Activated CD8-positive, alpha-beta memory T cell treated with anti-CD3 and anti-CD28 coated beads, Interleukin-2, amount 10 ng/mL, durations not matched to agents 7 days and 5 days (primary cell): ENCODE measurements at regions not wholly inside any gene's neighbourhood (a gene's known extent, or its start where the extent isn't known, plus 50 kb on each side); places are given as distances from the start of the nearest gene placed in this dataset.

Source experiments
- ATAC-seq: fragments of 150-1000 bp; cut with Tn5 transposase; one replicate; pipeline ENCODE4 v1.10.0; 2021; ENCODE audit warnings: moderate library complexity
- CTCF ChIA-PET: fragments of 350-600 bp; sonication (Branson Sonifier 250); formaldehyde crosslinking; loops from one replicate; lab custom pipeline; 2021; ENCODE audit warnings: antibody characterized with exemption; lab: Charles Lee
- DNase-seq: peaks from one replicate; pipeline ENCODE4 v3.0.0-alpha.2; 2020
- H3K27ac Mint-ChIP-seq: one replicate; pipeline ENCODE4 v1.8.0; 2021; ENCODE audit warnings: mild to moderate bottlenecking, mixed read lengths
- H3K27me3 Mint-ChIP-seq: one replicate; pipeline ENCODE4 v1.8.0; 2021; ENCODE audit warnings: mixed read lengths
- H3K36me3 Mint-ChIP-seq: one replicate; pipeline ENCODE4 v1.8.0; 2021; ENCODE audit warnings: mild to moderate bottlenecking, mixed read lengths
- H3K4me1 Mint-ChIP-seq: one replicate; pipeline ENCODE4 v1.8.0; 2021; ENCODE audit warnings: mixed read lengths
- H3K4me3 Mint-ChIP-seq: one replicate; pipeline ENCODE4 v1.8.0; 2021; ENCODE audit warnings: mild to moderate bottlenecking, moderate library complexity, mixed read lengths
- H3K9me3 Mint-ChIP-seq: one replicate; pipeline ENCODE4 v1.8.0; 2022; ENCODE audit warnings: low read depth, mixed read lengths

DNA sequence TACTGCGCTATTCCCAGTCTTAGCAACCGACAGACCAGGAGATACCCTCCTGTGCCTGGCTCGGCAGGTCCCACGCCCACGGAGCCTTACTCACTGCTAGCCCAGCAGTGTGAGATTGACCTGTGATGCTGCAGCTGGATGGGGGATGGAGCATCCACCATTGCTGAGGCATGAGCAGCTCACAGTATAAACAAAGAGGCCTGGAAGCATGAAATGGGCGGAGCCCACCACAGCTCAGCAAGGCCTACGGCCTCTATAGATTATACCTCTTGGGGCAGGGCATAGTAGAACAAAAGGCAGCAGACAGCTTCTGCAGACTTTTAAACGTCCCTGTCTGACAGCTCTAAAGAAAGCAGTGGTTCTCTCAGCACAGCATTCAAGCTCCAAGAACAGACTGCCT lies 160.3 kb downstream of the ANXA2 start:
- DNase-seq, result no peak
- CTCF ChIA-PET, result no interaction called here
- H3K4me1 Mint-ChIP-seq, result peaks cover 11% of the 10 kb centered on the region
- H3K36me3 Mint-ChIP-seq, result no peaks in the 10 kb centered on the region
- no peaks in the 10 kb centered on the region for H3K9me3 Mint-ChIP-seq
- peaks cover 54% of the 10 kb centered on the region for H3K27me3 Mint-ChIP-seq
- no peak overlapping the region for H3K4me3 Mint-ChIP-seq
- no peak overlapping the region for H3K27ac Mint-ChIP-seq
- no peak for ATAC-seq

- Mint-ChIP-seq H3K9me3 (no peaks in the 10 kb centered on the region), H3K4me1 (no peaks in the 10 kb centered on the region), H3K27me3 (peaks cover 73% of the 10 kb centered on the region), H3K27ac (no peak overlapping the region), H3K4me3 (no peak overlapping the region), H3K36me3 (no peaks in the 10 kb centered on the region)
- no peak for DNase-seq
- CTCF ChIA-PET, result no interaction called here
- ATAC-seq, result no peak
Measured at GRCh38 chr15:60243769-60244168, 154.0 kb downstream of the ANXA2 start.

DNA sequence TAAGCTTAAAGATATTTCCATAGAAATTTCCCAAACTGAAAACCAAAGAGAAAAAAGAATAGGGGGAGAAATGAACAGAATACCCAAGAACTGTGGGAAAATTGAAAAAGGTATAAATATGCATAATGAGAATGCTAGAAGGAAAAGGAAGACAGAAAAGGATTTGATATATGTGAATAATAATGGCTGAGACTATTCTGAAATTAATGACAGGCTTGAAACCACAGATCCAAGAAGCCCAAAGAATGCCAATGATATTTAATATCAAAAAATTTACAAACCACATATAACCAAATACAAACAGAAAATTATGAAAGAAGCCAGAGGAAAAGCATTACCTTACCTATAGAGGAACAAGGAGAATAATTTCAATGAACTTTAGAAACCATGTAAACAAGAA lies 153.0 kb downstream of the ANXA2 start:
- Mint-ChIP-seq H3K4me3 (no peak overlapping the region), H3K9me3 (no peaks in the 10 kb centered on the region), H3K27me3 (peaks cover 71% of the 10 kb centered on the region), H3K36me3 (no peaks in the 10 kb centered on the region), H3K27ac (no peak overlapping the region), H3K4me1 (no peaks in the 10 kb centered on the region)
- ATAC-seq (no peak), DNase-seq (no peak)
- CTCF ChIA-PET, result no interaction called here

GRCh38 chr15:60250316-60250715 lies 147.5 kb downstream of the ANXA2 start:
- Mint-ChIP-seq H3K27ac (no peak overlapping the region), H3K9me3 (no peaks in the 10 kb centered on the region), H3K36me3 (no peaks in the 10 kb centered on the region), H3K4me3 (no peak overlapping the region), H3K27me3 (peaks cover 81% of the 10 kb centered on the region), H3K4me1 (peaks cover 3% of the 10 kb centered on the region)
- CTCF ChIA-PET, result no interaction called here
- DNase-seq (no peak), ATAC-seq (no peak)

- ATAC-seq (no peak), DNase-seq (no peak)
- Mint-ChIP-seq H3K27ac (no peak overlapping the region), H3K4me3 (no peak overlapping the region), H3K4me1 (peaks cover 9% of the 10 kb centered on the region), H3K36me3 (no peaks in the 10 kb centered on the region), H3K27me3 (peaks cover 73% of the 10 kb centered on the region), H3K9me3 (no peaks in the 10 kb centered on the region)
- CTCF ChIA-PET, result interaction anchor here (0.6 kb wide), 1 partner anchor 500 kb away, joined by 3 read pairs; no protein-coding TSS in a partner anchor
Measured at GRCh38 chr15:60251300-60252070, 146.3 kb downstream of the ANXA2 start.

DNA sequence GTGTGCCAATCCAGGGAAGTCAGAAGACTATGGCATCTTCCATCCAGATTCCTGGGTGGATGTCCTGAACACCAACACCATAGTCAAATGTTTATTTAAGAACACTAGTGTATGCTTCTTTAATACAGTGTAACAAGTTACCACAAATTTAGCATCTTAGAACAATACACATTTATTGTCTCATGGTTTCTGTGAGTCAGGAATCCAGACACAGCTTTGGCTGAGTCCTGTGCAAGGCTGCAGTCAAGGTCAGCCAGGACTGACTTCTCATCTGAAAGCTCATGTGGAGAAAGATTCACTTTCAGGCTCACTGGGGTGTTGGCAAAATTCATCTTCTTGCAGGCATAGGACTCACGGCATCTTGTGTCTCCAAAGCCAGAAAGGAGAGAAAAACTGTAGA lies 143.4 kb downstream of the ANXA2 start:
- no peaks in the 10 kb centered on the region for H3K36me3 Mint-ChIP-seq
- peaks cover 77% of the 10 kb centered on the region for H3K27me3 Mint-ChIP-seq

GRCh38 chr15:60255390-60255789 lies 142.4 kb downstream of the ANXA2 start:
- H3K27ac Mint-ChIP-seq, result no peak overlapping the region
- H3K4me3 Mint-ChIP-seq, result no peak overlapping the region
- DNase-seq (peak; percentile 70), ATAC-seq (peak; percentile 99)
- H3K27me3 Mint-ChIP-seq, result peaks cover 79% of the 10 kb centered on the region
- H3K36me3 Mint-ChIP-seq, result no peaks in the 10 kb centered on the region
- no peaks in the 10 kb centered on the region for H3K9me3 Mint-ChIP-seq
- H3K4me1 Mint-ChIP-seq, result peaks cover 9% of the 10 kb centered on the region
- CTCF ChIA-PET, result no interaction called here

More for the DNA sequence above, 143.4 kb downstream of the ANXA2 start:
- H3K27ac Mint-ChIP-seq, result no peak overlapping the region
- H3K4me1 Mint-ChIP-seq, result peaks cover 9% of the 10 kb centered on the region
- CTCF ChIA-PET, result no interaction called here
- DNase-seq (no peak), ATAC-seq (no peak)
- no peaks in the 10 kb centered on the region for H3K9me3 Mint-ChIP-seq
- H3K4me3 Mint-ChIP-seq, result no peak overlapping the region

DNA sequence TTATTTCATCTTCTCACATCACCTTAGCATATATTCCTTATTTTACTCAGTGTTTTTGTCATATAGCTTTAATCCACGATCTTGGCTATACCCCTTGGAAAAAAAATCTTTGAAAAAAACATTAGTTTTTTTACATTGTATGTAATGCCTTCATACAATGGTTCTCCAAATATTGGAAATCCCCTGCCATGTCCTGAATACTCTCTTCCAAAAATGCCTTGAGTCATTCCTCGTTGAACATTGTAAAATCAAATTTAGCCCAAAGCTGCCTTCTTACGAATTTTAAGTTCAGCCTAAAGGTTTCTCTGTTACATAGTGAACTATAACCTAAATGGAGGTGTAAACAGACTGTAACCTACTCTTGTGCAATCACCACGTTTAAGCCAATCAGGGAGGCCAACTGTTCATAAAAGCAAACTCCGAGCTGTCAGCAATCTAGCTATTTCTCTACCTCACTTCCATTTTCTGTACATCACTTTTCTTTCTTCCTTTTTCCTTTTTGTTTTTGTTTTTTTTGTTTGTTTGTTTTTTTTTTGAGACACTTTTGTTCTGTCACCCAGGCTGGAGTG lies 140.1 kb downstream of the ANXA2 start:
- H3K4me3 Mint-ChIP-seq, result no peak overlapping the region
- no peaks in the 10 kb centered on the region for H3K36me3 Mint-ChIP-seq
- CTCF ChIA-PET, result no interaction called here
- DNase-seq (no peak), ATAC-seq (no peak)
- H3K27ac Mint-ChIP-seq, result no peak overlapping the region
- H3K9me3 Mint-ChIP-seq, result no peaks in the 10 kb centered on the region
- H3K27me3 Mint-ChIP-seq, result peaks cover 59% of the 10 kb centered on the region
- peaks cover 9% of the 10 kb centered on the region for H3K4me1 Mint-ChIP-seq

DNA sequence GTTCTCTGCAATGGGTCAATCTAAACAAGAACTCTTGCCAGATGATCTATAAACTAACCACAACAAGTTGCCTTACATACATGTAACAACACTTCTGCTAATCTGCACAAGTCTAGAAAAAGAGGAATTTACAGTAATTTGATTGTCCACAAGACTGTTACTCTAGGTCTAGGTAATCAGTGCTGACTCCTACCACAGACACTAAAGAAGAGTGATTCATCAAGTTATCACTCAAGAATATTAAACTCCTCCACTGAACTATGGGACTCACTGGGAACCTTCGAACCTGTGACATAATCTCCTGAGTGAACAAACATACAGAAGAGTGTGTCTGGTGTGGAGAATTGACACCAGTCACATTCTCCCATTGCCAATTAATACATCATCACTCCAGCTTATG lies 138.3 kb downstream of the ANXA2 start:
- ATAC-seq (no peak), DNase-seq (no peak)
- no peaks in the 10 kb centered on the region for H3K36me3 Mint-ChIP-seq
- H3K4me3 Mint-ChIP-seq, result no peak overlapping the region
- peaks cover 42% of the 10 kb centered on the region for H3K27me3 Mint-ChIP-seq
- CTCF ChIA-PET, result no interaction called here
- H3K9me3 Mint-ChIP-seq, result no peaks in the 10 kb centered on the region
- H3K27ac Mint-ChIP-seq, result no peak overlapping the region
- H3K4me1 Mint-ChIP-seq, result peaks cover 9% of the 10 kb centered on the region

DNA sequence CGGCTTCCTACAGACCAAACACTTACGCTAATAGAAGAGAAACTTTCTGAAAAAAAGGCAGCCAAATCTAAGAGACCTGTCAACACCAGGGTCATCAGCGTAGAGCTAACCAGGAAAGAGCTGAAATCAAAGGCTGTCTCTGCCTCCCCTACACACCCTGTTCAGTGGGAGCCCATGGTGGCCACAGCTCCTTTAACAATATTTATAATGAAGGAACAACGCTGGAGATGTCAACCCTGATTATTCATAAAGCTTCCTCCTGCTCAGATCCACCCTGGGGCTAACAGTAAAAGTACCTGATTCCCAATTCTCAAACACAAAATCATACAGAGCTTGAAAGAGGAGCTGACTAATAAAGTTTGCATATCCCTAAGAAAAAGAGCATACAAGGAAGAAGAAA lies 133.7 kb downstream of the ANXA2 start:
- no peak overlapping the region for H3K4me3 Mint-ChIP-seq
- no peaks in the 10 kb centered on the region for H3K9me3 Mint-ChIP-seq
- peaks cover 2% of the 10 kb centered on the region for H3K4me1 Mint-ChIP-seq
- no peak overlapping the region for H3K27ac Mint-ChIP-seq
- no peak for DNase-seq
- CTCF ChIA-PET, result interaction anchor here (1.0 kb wide), 1 partner anchor 572 kb away, joined by 3 read pairs; no protein-coding TSS in a partner anchor
- no peaks in the 10 kb centered on the region for H3K36me3 Mint-ChIP-seq
- ATAC-seq, result no peak
- H3K27me3 Mint-ChIP-seq, result peaks cover 48% of the 10 kb centered on the region

DNA sequence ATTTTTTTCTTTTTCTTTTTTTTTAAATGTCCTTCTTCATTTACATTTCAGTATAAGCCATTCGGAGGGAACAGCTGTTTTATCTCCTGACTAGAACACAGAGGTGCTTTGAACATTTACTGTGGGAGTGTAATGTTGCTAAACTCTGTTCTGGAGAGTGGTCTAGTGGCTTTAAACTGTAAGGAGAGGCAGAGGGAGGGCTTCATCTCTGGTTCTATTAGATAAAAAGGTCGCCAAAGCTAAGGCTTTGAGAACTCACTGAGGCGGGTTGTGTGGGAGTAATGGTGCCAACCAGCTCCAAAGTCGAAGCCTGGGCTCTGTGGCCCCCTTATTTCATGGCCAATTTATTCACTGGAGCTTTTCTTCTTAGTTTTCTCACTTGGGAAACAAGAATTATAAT lies 133.2 kb downstream of the ANXA2 start:
- CTCF ChIA-PET, result interaction anchor here (1.0 kb wide), 1 partner anchor 573 kb away, joined by 3 read pairs; no protein-coding TSS in a partner anchor
- H3K27me3 Mint-ChIP-seq, result peaks cover 48% of the 10 kb centered on the region
- H3K4me3 Mint-ChIP-seq, result no peak overlapping the region
- no peak overlapping the region for H3K27ac Mint-ChIP-seq
- no peaks in the 10 kb centered on the region for H3K36me3 Mint-ChIP-seq
- ATAC-seq (no peak), DNase-seq (no peak)
- H3K4me1 Mint-ChIP-seq, result peaks cover 2% of the 10 kb centered on the region
- H3K9me3 Mint-ChIP-seq, result no peaks in the 10 kb centered on the region

- Mint-ChIP-seq H3K27ac (no peak overlapping the region), H3K4me1 (peaks cover 2% of the 10 kb centered on the region), H3K4me3 (no peak overlapping the region), H3K27me3 (peaks cover 47% of the 10 kb centered on the region), H3K9me3 (no peaks in the 10 kb centered on the region), H3K36me3 (no peaks in the 10 kb centered on the region)
- CTCF ChIA-PET, result interaction anchor here (1.0 kb wide), 1 partner anchor 573 kb away, joined by 3 read pairs; no protein-coding TSS in a partner anchor
- DNase-seq (no peak), ATAC-seq (no peak)
Measured at GRCh38 chr15:60265057-60265456, 132.7 kb downstream of the ANXA2 start.

DNA sequence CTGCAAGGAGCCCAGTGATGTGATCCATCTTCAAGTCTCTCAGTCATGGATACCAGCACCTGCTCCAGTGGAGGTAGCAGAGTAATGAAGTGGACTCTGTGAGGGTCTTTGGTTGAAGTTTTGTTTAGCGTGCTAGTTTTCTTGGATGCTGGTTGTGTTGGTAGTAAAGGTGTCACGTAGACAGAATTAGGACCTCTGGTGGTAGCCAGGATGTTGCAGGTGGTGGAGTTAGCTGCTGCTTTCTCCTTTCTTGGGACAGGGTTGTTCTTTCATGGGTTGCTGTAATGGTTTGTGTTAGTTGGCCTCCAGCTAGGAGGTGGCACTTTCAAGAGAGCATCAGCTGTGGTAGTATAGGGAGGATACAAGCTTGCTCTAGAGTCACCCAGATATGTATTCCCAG lies 125.2 kb downstream of the ANXA2 start:
- Mint-ChIP-seq H3K4me1 (peaks cover 2% of the 10 kb centered on the region), H3K9me3 (peaks cover 15% of the 10 kb centered on the region), H3K27ac (no peak overlapping the region), H3K36me3 (peaks cover 7% of the 10 kb centered on the region), H3K27me3 (peaks cover 40% of the 10 kb centered on the region), H3K4me3 (no peak overlapping the region)
- ATAC-seq (no peak), DNase-seq (no peak)
- CTCF ChIA-PET, result no interaction called here

- Mint-ChIP-seq H3K27me3 (peaks cover 38% of the 10 kb centered on the region), H3K4me3 (no peak overlapping the region), H3K27ac (no peak overlapping the region), H3K36me3 (peaks cover 7% of the 10 kb centered on the region), H3K4me1 (no peaks in the 10 kb centered on the region), H3K9me3 (peaks cover 15% of the 10 kb centered on the region)
- DNase-seq (no peak), ATAC-seq (no peak)
- CTCF ChIA-PET, result no interaction called here
Measured at GRCh38 chr15:60275624-60276023, 122.2 kb downstream of the ANXA2 start.
